SK-N-SH (cell line): ENCODE measurements at regions not wholly inside any gene's neighbourhood (a gene's known extent, or its start where the extent isn't known, plus 50 kb on each side); places are given as distances from the start of the nearest gene placed in this dataset.
A peak's percentile ranks its signal among the peaks of the same experiment; 100 is the strongest.

Experiments used
- CHD2 ChIP-seq: fragments of 150-350 bp; IDR thresholded peaks from 2 replicates; pipeline ENCODE4 v1.6.1; 2018; ENCODE audit warnings: low read length; ENCODE audit not compliant: partially characterized antibody
- CTCF ChIP-seq: fragments of 200-600 bp; sonication (generic); IDR thresholded peaks from 2 replicates; pipeline ENCODE4 v1.6.1; 2017; ENCODE audit warnings: antibody characterized with exemption, mild to moderate bottlenecking, moderate library complexity
- ELF1 ChIP-seq: IDR thresholded peaks from 2 replicates; pipeline ENCODE4 v1.4.0; 2012
- EP300 ChIP-seq, 2 experiments: IDR thresholded peaks; 2 replicates each; pipeline versions ENCODE4 v1.4.0 to v1.6.1; 2012; ENCODE audit warnings: borderline replicate concordance in 1 of 2, low read depth in 1 of 2, low read length in 1 of 2
- FOSL2 ChIP-seq: IDR thresholded peaks from 2 replicates; pipeline ENCODE4 v1.4.0; 2012; ENCODE audit warnings: low read depth, mild to moderate bottlenecking, moderate library complexity, borderline replicate concordance
- FOXJ3 ChIP-seq: sonication (generic); formaldehyde crosslinking; IDR thresholded peaks from 2 replicates; pipeline ENCODE4 v1.5.1; 2020; ENCODE audit warnings: mild to moderate bottlenecking, missing genetic modification reagents
- FOXM1 ChIP-seq: IDR thresholded peaks from 2 replicates; pipeline ENCODE4 v1.4.0; 2012; ENCODE audit warnings: low read depth, mild to moderate bottlenecking
- GABPA ChIP-seq: IDR thresholded peaks from 2 replicates; pipeline ENCODE4 v1.4.0; 2012; ENCODE audit warnings: low read depth, mild to moderate bottlenecking
- IRF3 ChIP-seq: fragments of 150-350 bp; IDR thresholded peaks from 2 replicates; pipeline ENCODE4 v1.6.1; 2016; ENCODE audit warnings: mild to moderate bottlenecking, low read depth, low read length
- JUND ChIP-seq: IDR thresholded peaks from 2 replicates; pipeline ENCODE4 v1.4.0; 2012
- MAX ChIP-seq: IDR thresholded peaks from 2 replicates; pipeline ENCODE4 v1.4.0; 2012; ENCODE audit warnings: low read depth
- MEF2A ChIP-seq: IDR thresholded peaks from 2 replicates; pipeline ENCODE4 v1.4.0; 2012; ENCODE audit warnings: low read depth, borderline replicate concordance
- NFIC ChIP-seq: IDR thresholded peaks from 2 replicates; pipeline ENCODE4 v1.4.0; 2012; ENCODE audit warnings: borderline replicate concordance
- PBX3 ChIP-seq: IDR thresholded peaks from 2 replicates; pipeline ENCODE4; 2012
- POLR2AphosphoS5 ChIP-seq: IDR thresholded peaks from 2 replicates; pipeline ENCODE4 v1.6.1; 2012; ENCODE audit warnings: low read depth, low read length
- RAD21 ChIP-seq: IDR thresholded peaks from 2 replicates; pipeline ENCODE4 v1.6.1; 2012; ENCODE audit warnings: mild to moderate bottlenecking, low read length
- RXRA ChIP-seq: IDR thresholded peaks from 2 replicates; pipeline ENCODE4 v1.4.0; 2012; ENCODE audit warnings: low read depth, mild to moderate bottlenecking, borderline replicate concordance
- SIN3A ChIP-seq: IDR thresholded peaks from 2 replicates; pipeline ENCODE4 v1.6.1; 2012; ENCODE audit warnings: low read depth, mild to moderate bottlenecking, low read length, moderate library complexity, borderline replicate concordance
- SMC3 ChIP-seq: IDR thresholded peaks from 2 replicates; pipeline ENCODE4 v1.6.1; 2012; ENCODE audit warnings: low read depth, low read length, improper control_type of control experiment
- TAF1 ChIP-seq: IDR thresholded peaks from 2 replicates; pipeline ENCODE4 v1.6.1; 2012; ENCODE audit warnings: low read depth, mild to moderate bottlenecking, low read length, moderate library complexity, borderline replicate concordance
- TCF12 ChIP-seq: IDR thresholded peaks from 2 replicates; pipeline ENCODE4 v1.4.0; 2012
- USF1 ChIP-seq: IDR thresholded peaks from 2 replicates; pipeline ENCODE4 v1.4.0; 2012; ENCODE audit warnings: low read depth, borderline replicate concordance
- USF2 ChIP-seq: fragments of 150-350 bp; IDR thresholded peaks from 2 replicates; pipeline ENCODE4 v1.6.1; 2017; ENCODE audit warnings: antibody characterized with exemption, low read length, low read depth, borderline replicate concordance

GRCh38 chr6:23180504-23181293 is 611.3 kb downstream of the HDGFL1 start (continued):
- TF ChIP-seq FOXJ3 (no peak; the same call in 1 of the 2 replicates), ELF1 (no peak), MEF2A (no peak), USF1 (no peak), JUND (no peak), CTCF (no peak), TAF1 (no peak), TCF12 (peak; percentile 50; the same call in 1 of the 2 replicates), POLR2AphosphoS5 (0 out of 2 replicates have a peak, but pooled peaks have one; percentile 30), GABPA (no peak), CHD2 (peak; percentile 85), FOSL2 (no peak), MAX (0 out of 2 replicates have a peak, but pooled peaks have one; percentile 40), RAD21 (peak; percentile 49), FOXM1 (0 out of 2 replicates have a peak, but pooled peaks have one; percentile 7), PBX3 (peak; percentile 43), NFIC (peak; percentile 71), SIN3A (no peak; the same call in 1 of the 2 replicates), SMC3 (no peak; the same call in 1 of the 2 replicates), EP300 (IDR thresholded peaks at IDR 0.05; ENCODE audit: borderline replicate concordance in 1 of 2, low read depth in 1 of 2, low read length in 1 of 2) (peak in 1 of 2 experiments; percentile 89; a peak in 2 of 4 replicates), IRF3 (no peak), USF2 (no peak), RXRA (no peak)
